Peyer's patch (tissue), 4 donors: ENCODE measurements at regions not wholly inside any gene's neighbourhood (a gene's known extent, or its start where the extent isn't known, plus 50 kb on each side); places are given as distances from the start of the nearest gene placed in this dataset.

ENCODE experiments used
- CTCF ChIP-seq, 6 experiments: fragments of 450-650 bp in 4 of 6; fragments of 200-600 bp in 2 of 6; sonication (generic) in 1 of 6; IDR thresholded peaks; one replicate each; pipeline ENCODE4 v1.5.1; 2017 to 2019; ENCODE audit warnings: antibody characterized with exemption in 6 of 6, mild to moderate bottlenecking in 3 of 6, moderate library complexity in 1 of 6
- POLR2A ChIP-seq, 2 donors: fragments of 450-650 bp; IDR thresholded peaks; one replicate each; pipeline ENCODE4 v1.5.1; 2017; ENCODE audit warnings: antibody characterized with exemption in 2 of 2, mild to moderate bottlenecking in 2 of 2, moderate library complexity in 2 of 2

- TF ChIP-seq CTCF (IDR thresholded peaks at IDR 0.05) (no peak), POLR2A (IDR thresholded peaks at IDR 0.05) (no peak)
Measured at GRCh38 chr15:61308437-61308836, 79.3 kb upstream of the RORA start.
